SK-N-SH (cell line): ENCODE measurements at regions not wholly inside any gene's neighbourhood (a gene's known extent, or its start where the extent isn't known, plus 50 kb on each side); places are given as distances from the start of the nearest gene placed in this dataset.

ENCODE experiments used
- CTCF ChIA-PET: fragments of 300-600, 350-600 bp; formaldehyde crosslinking; extraction: SDS; loops from one replicate; lab custom pipeline; 2021; lab: Yijun Ruan, JAX
- POLR2A ChIA-PET: fragments of 350-600 bp; sonication (Branson Sonifier 250); formaldehyde crosslinking; extraction: SDS; loops from one replicate; lab custom pipeline; 2020; ENCODE audit warnings: antibody characterized with exemption, inconsistent platforms; lab: Yijun Ruan, JAX
- DNase-seq: peaks from one replicate; pipeline ENCODE4 v3.0.0; 2012
- H2AFZ ChIP-seq: fragments of 200-600 bp; sonication (generic); 2 replicates; pipeline ENCODE4 v1.8.1; 2016; ENCODE audit warnings: antibody characterized with exemption, mild to moderate bottlenecking, low read depth
- H3F3A ChIP-seq: fragments of 200-600 bp; sonication (generic); replicated peaks from 2 replicates; pipeline ENCODE3; 2016; ENCODE audit warnings: antibody characterized with exemption, mild to moderate bottlenecking; ENCODE audit not compliant: insufficient read depth
- H3K27ac ChIP-seq, 2 experiments: fragments of 200-500 bp in 1 of 2; fragments of 200-600 bp in 1 of 2; sonication (Bioruptor generic) in 1 of 2; sonication (generic), shearing (Covaris generic) in 1 of 2; 2 replicates each; pipeline versions ENCODE4 v1.5.1 to v1.6.1; 2014 to 2016; ENCODE audit warnings: low read depth in 2 of 2, inconsistent platforms in 1 of 2, low read length in 1 of 2, mild to moderate bottlenecking in 1 of 2, mixed read lengths in 1 of 2
- H3K27me3 ChIP-seq: fragments of 200-600 bp; sonication (generic), shearing (Covaris generic); 2 replicates; pipeline ENCODE4 v1.6.1; 2016; ENCODE audit warnings: mixed run types; ENCODE audit not compliant: insufficient read depth
- H3K36me3 ChIP-seq, 2 experiments: fragments of 200-500 bp in 1 of 2; fragments of 200-600 bp in 1 of 2; sonication (Bioruptor generic) in 1 of 2; sonication (generic) in 1 of 2; replicated peaks in 1 of 2; 2 replicates each; pipeline versions ENCODE3 to v1.5.1; 2014 to 2016; ENCODE audit warnings: low read length in 1 of 2, mild to moderate bottlenecking in 1 of 2; ENCODE audit not compliant: insufficient read depth in 2 of 2, control insufficient read depth in 1 of 2
- H3K4me1 ChIP-seq, 2 experiments: fragments of 200-500 bp in 1 of 2; fragments of 200-600 bp in 1 of 2; sonication (Bioruptor generic) in 1 of 2; sonication (generic), shearing (Covaris generic) in 1 of 2; 2 replicates each; pipeline versions ENCODE4 v1.5.1 to v1.6.1; 2014 to 2016; ENCODE audit warnings: low read depth in 1 of 2, low read length in 1 of 2, mixed run types in 1 of 2; ENCODE audit not compliant: insufficient read depth in 2 of 2, control insufficient read depth in 1 of 2
- H3K4me2 ChIP-seq: fragments of 200-600 bp; sonication (generic), shearing (Covaris generic); 2 replicates; pipeline ENCODE4 v1.6.1; 2017; ENCODE audit warnings: mixed run types
- H3K4me3 ChIP-seq, 2 experiments: fragments of 200-500 bp in 1 of 2; fragments of 200-600 bp in 1 of 2; sonication (Bioruptor generic) in 1 of 2; sonication (generic), shearing (Covaris generic) in 1 of 2; 2 replicates each; pipeline versions ENCODE4 v1.5.1 to v1.8.1; 2014 to 2016; ENCODE audit warnings: low read depth in 2 of 2, inconsistent platforms in 1 of 2, low read length in 1 of 2, mild to moderate bottlenecking in 1 of 2, mixed read lengths in 1 of 2, moderate library complexity in 1 of 2
- H3K79me2 ChIP-seq: fragments of 200-600 bp; sonication (generic); 2 replicates; pipeline ENCODE4 v1.8.1; 2017; ENCODE audit warnings: mild to moderate bottlenecking; ENCODE audit not compliant: insufficient read depth
- H3K9ac ChIP-seq: fragments of 200-600 bp; sonication (generic); 2 replicates; pipeline ENCODE4 v1.6.1; 2017; ENCODE audit warnings: mixed run types
- H3K9me2 ChIP-seq: fragments of 200-600 bp; sonication (generic); 2 replicates; pipeline ENCODE4 v1.6.1; 2017; ENCODE audit warnings: mixed run types
- H3K9me3 ChIP-seq: fragments of 200-600 bp; sonication (generic); 2 replicates; pipeline ENCODE4 v1.6.1; 2017; ENCODE audit warnings: mixed run types, mild to moderate bottlenecking, moderate library complexity
- H4K20me1 ChIP-seq: fragments of 200-600 bp; sonication (generic); 2 replicates; pipeline ENCODE4 v1.6.1; 2017; ENCODE audit warnings: mild to moderate bottlenecking, mixed run types; ENCODE audit not compliant: insufficient read depth
- CHD2 ChIP-seq: fragments of 150-350 bp; IDR thresholded peaks from 2 replicates; pipeline ENCODE4 v1.6.1; 2018; ENCODE audit warnings: low read length; ENCODE audit not compliant: partially characterized antibody
- ELF1 ChIP-seq: IDR thresholded peaks from 2 replicates; pipeline ENCODE4 v1.4.0; 2012
- FOSL2 ChIP-seq: IDR thresholded peaks from 2 replicates; pipeline ENCODE4 v1.4.0; 2012; ENCODE audit warnings: low read depth, mild to moderate bottlenecking, moderate library complexity, borderline replicate concordance
- FOXM1 ChIP-seq: IDR thresholded peaks from 2 replicates; pipeline ENCODE4 v1.4.0; 2012; ENCODE audit warnings: low read depth, mild to moderate bottlenecking
- GABPA ChIP-seq: IDR thresholded peaks from 2 replicates; pipeline ENCODE4 v1.4.0; 2012; ENCODE audit warnings: low read depth, mild to moderate bottlenecking
- JUND ChIP-seq: IDR thresholded peaks from 2 replicates; pipeline ENCODE4 v1.4.0; 2012
- MAX ChIP-seq: IDR thresholded peaks from 2 replicates; pipeline ENCODE4 v1.4.0; 2012; ENCODE audit warnings: low read depth
- RAD21 ChIP-seq: IDR thresholded peaks from 2 replicates; pipeline ENCODE4 v1.6.1; 2012; ENCODE audit warnings: mild to moderate bottlenecking, low read length
- RCOR1 ChIP-seq: fragments of 150-350 bp; IDR thresholded peaks from 2 replicates; pipeline ENCODE4 v1.6.1; 2017; ENCODE audit warnings: antibody characterized with exemption, low read length
- RFX5 ChIP-seq: IDR thresholded peaks from 2 replicates; pipeline ENCODE4 v1.6.1; 2012; ENCODE audit warnings: mild to moderate bottlenecking, improper control_type of control experiment, low read length
- RXRA ChIP-seq: IDR thresholded peaks from 2 replicates; pipeline ENCODE4 v1.4.0; 2012; ENCODE audit warnings: low read depth, mild to moderate bottlenecking, borderline replicate concordance
- SIN3A ChIP-seq: IDR thresholded peaks from 2 replicates; pipeline ENCODE4 v1.6.1; 2012; ENCODE audit warnings: low read depth, mild to moderate bottlenecking, low read length, moderate library complexity, borderline replicate concordance
- SMC3 ChIP-seq: IDR thresholded peaks from 2 replicates; pipeline ENCODE4 v1.6.1; 2012; ENCODE audit warnings: low read depth, low read length, improper control_type of control experiment
- TCF12 ChIP-seq: IDR thresholded peaks from 2 replicates; pipeline ENCODE4 v1.4.0; 2012
- TEAD4 ChIP-seq: IDR thresholded peaks from 2 replicates; pipeline ENCODE4 v1.4.0; 2012; ENCODE audit warnings: mild to moderate bottlenecking, borderline replicate concordance; ENCODE audit not compliant: insufficient read depth
- YY1 ChIP-seq: IDR thresholded peaks from 2 replicates; pipeline ENCODE4 v1.4.0; 2012; ENCODE audit warnings: low read depth, mild to moderate bottlenecking
- WGBS: methylation state at CpG from one replicate; pipeline ENCODE4 v1.1.6; 2017; ENCODE audit warnings: low lambda C conversion rate; 5-methylcytosine and 5-hydroxymethylcytosine counted together
- TF ChIP-seq, protein P1 (sequence below): IDR thresholded peaks from 2 replicates; pipeline ENCODE4; 2012
- TF ChIP-seq, protein P2 (sequence below): fragments of 150-350 bp; IDR thresholded peaks from 2 replicates; pipeline ENCODE4 v1.6.1; 2017; ENCODE audit warnings: antibody characterized with exemption, low read length, low read depth, borderline replicate concordance
- TF ChIP-seq, protein P3 (sequence below): IDR thresholded peaks from 2 replicates; pipeline ENCODE4 v1.4.0; 2012; ENCODE audit warnings: low read depth, borderline replicate concordance
- TF ChIP-seq, protein P4 (sequence below): IDR thresholded peaks from 2 replicates; pipeline ENCODE4 v1.4.0; 2012; ENCODE audit warnings: low read depth, borderline replicate concordance

DNA sequence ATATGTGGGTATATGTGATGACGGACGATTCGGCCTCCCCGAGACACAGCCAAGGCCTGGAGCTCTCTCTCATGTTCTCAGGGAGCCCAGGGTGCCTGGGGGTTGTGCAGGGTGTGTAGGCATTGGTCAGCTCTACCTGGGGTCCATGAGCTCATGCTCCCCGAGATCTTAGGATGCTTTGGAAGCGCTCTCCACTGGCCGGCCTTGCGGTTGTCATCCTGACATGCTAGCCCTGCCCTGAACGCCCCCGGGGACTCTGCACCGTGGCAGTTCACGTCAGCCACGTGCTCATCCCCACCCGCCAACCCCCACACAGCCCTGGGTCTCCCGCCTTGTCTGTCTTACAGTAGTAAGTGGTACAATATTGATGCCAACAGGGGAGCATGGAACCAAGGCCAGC lies 67.8 kb downstream of the RTP5 start:
- CTCF ChIA-PET = interaction anchor here (1.4 kb wide), 1 partner anchor 14 kb away, joined by 9 read pairs; no protein-coding TSS in a partner anchor
- H3K4me2 ChIP-seq = no peak overlapping the region

DNA sequence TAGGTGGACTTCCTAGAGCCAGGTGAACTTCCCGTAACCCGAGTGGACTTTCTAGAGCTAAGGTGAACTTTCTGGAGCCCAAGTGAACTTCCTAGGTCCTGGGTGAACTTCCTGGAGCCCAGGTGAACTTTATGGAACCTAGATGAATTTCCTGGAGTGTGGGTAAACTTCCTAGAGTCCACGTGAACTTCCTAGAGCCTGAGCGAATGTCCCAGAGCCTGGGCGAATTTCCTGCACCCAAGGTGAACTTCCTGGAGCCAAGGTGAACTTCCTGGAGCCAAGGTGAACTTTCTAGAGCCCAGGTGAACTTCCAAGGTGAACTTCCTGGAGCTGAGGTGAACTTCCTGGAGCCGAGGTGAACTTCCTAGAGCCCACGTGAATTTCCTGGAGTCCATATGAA lies 70.0 kb downstream of the RTP5 start:
- POLR2A ChIA-PET = no interaction called here
- TF ChIP-seq TEAD4 (no peak), RFX5 (no peak), MAX (no peak), RAD21 (no peak), SIN3A (no peak), GABPA (no peak), FOSL2 (no peak), SMC3 (no peak), RCOR1 (no peak), RXRA (no peak), YY1 (no peak), JUND (no peak), TCF12 (no peak), ELF1 (no peak), CHD2 (no peak), FOXM1 (no peak)
- TF ChIP-seq, protein P1, sequence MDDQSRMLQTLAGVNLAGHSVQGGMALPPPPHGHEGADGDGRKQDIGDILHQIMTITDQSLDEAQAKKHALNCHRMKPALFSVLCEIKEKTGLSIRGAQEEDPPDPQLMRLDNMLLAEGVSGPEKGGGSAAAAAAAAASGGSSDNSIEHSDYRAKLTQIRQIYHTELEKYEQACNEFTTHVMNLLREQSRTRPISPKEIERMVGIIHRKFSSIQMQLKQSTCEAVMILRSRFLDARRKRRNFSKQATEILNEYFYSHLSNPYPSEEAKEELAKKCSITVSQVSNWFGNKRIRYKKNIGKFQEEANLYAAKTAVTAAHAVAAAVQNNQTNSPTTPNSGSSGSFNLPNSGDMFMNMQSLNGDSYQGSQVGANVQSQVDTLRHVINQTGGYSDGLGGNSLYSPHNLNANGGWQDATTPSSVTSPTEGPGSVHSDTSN = no peak
- TF ChIP-seq, protein P2, sequence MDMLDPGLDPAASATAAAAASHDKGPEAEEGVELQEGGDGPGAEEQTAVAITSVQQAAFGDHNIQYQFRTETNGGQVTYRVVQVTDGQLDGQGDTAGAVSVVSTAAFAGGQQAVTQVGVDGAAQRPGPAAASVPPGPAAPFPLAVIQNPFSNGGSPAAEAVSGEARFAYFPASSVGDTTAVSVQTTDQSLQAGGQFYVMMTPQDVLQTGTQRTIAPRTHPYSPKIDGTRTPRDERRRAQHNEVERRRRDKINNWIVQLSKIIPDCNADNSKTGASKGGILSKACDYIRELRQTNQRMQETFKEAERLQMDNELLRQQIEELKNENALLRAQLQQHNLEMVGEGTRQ = no peak
- TF ChIP-seq, protein P3, sequence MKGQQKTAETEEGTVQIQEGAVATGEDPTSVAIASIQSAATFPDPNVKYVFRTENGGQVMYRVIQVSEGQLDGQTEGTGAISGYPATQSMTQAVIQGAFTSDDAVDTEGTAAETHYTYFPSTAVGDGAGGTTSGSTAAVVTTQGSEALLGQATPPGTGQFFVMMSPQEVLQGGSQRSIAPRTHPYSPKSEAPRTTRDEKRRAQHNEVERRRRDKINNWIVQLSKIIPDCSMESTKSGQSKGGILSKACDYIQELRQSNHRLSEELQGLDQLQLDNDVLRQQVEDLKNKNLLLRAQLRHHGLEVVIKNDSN = no peak
- TF ChIP-seq, protein P4, sequence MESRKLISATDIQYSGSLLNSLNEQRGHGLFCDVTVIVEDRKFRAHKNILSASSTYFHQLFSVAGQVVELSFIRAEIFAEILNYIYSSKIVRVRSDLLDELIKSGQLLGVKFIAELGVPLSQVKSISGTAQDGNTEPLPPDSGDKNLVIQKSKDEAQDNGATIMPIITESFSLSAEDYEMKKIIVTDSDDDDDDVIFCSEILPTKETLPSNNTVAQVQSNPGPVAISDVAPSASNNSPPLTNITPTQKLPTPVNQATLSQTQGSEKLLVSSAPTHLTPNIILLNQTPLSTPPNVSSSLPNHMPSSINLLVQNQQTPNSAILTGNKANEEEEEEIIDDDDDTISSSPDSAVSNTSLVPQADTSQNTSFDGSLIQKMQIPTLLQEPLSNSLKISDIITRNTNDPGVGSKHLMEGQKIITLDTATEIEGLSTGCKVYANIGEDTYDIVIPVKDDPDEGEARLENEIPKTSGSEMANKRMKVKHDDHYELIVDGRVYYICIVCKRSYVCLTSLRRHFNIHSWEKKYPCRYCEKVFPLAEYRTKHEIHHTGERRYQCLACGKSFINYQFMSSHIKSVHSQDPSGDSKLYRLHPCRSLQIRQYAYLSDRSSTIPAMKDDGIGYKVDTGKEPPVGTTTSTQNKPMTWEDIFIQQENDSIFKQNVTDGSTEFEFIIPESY = no peak

More for the DNA sequence above, 67.8 kb downstream of the RTP5 start:
- H3K9ac ChIP-seq = no peak overlapping the region
- no peaks in the 10 kb centered on the region for H4K20me1 ChIP-seq
- no peak for TF ChIP-seq CHD2
- TF ChIP-seq, all 33 proteins: peak for 0
- WGBS = 75% methylated on average over 13 of the region's 15 CpGs
- H2AFZ ChIP-seq = no peak overlapping the region
- H3K27ac ChIP-seq = no peak overlapping the region
- no peaks in the 10 kb centered on the region for H3K9me3 ChIP-seq
- peaks cover 7% of the 10 kb centered on the region for H3F3A ChIP-seq
- no peak overlapping the region for H3K4me3 ChIP-seq
- DNase-seq = no peak
- POLR2A ChIA-PET = no interaction called here
- peaks cover 11 to 14% of the 10 kb centered on the region in 2 experiments; a peak in 2 of 4 replicates for H3K4me1 ChIP-seq
- H3K79me2 ChIP-seq = no peaks in the 10 kb centered on the region
- no peaks in the 10 kb centered on the region for H3K9me2 ChIP-seq
- no peaks in the 10 kb centered on the region for H3K27me3 ChIP-seq
- no peaks in the 10 kb centered on the region for H3K36me3 ChIP-seq

More for the DNA sequence above, 70.0 kb downstream of the RTP5 start:
- Histone ChIP-seq H3K4me3 (no peak overlapping the region), H3K36me3 (no peaks in the 10 kb centered on the region), H3F3A (peaks cover 7% of the 10 kb centered on the region), H3K9ac (no peak overlapping the region), H3K27ac (no peak overlapping the region), H2AFZ (no peak overlapping the region), H3K9me3 (no peaks in the 10 kb centered on the region), H4K20me1 (no peaks in the 10 kb centered on the region), H3K9me2 (no peaks in the 10 kb centered on the region), H3K4me1 (peaks cover 4 to 11% of the 10 kb centered on the region in 2 experiments; a peak in 1 of 4 replicates), H3K79me2 (no peaks in the 10 kb centered on the region), H3K27me3 (no peaks in the 10 kb centered on the region), H3K4me2 (no peak overlapping the region)
- WGBS = 27% methylated on average over 2 of the region's 7 CpGs
- CTCF ChIA-PET = interaction anchor here (3.7 kb wide), 1 partner anchor 11 kb away, joined by 16 read pairs; no protein-coding TSS in a partner anchor
- DNase-seq = no peak
